H9 (cell line): ENCODE measurements at regions not wholly inside any gene's neighbourhood (a gene's known extent, or its start where the extent isn't known, plus 50 kb on each side); places are given as distances from the start of the nearest gene placed in this dataset.

Experiments used
- DNase-seq: peaks from one replicate; pipeline ENCODE4 v3.0.0-alpha.2; 2017
- H2AFZ ChIP-seq: one replicate; pipeline ENCODE4 v1.6.1; 2013; ENCODE audit warnings: mild to moderate bottlenecking, low read length, control low read depth, moderate library complexity
- H2AK5ac ChIP-seq: 2 replicates; pipeline ENCODE4 v1.6.1; 2013; ENCODE audit warnings: low read length, control low read depth, mixed read lengths; ENCODE audit not compliant: insufficient read length
- H2BK120ac ChIP-seq: one replicate; pipeline ENCODE4 v1.6.1; 2013; ENCODE audit warnings: low read depth, mild to moderate bottlenecking, low read length, control low read depth, inconsistent platforms; ENCODE audit not compliant: poor library complexity, severe bottlenecking
- H2BK12ac ChIP-seq: 2 replicates; pipeline ENCODE4 v1.6.1; 2013; ENCODE audit warnings: low read length, control low read depth, mixed read lengths, low read depth; ENCODE audit not compliant: insufficient read length
- H2BK15ac ChIP-seq: 2 replicates; pipeline ENCODE4 v1.6.1; 2013; ENCODE audit warnings: low read depth, low read length, control low read depth
- H2BK20ac ChIP-seq: one replicate; pipeline ENCODE4 v1.6.1; 2013; ENCODE audit warnings: low read depth, mild to moderate bottlenecking, low read length, control low read depth, inconsistent platforms; ENCODE audit not compliant: poor library complexity, severe bottlenecking
- H2BK5ac ChIP-seq: 2 replicates; pipeline ENCODE4 v1.6.1; 2013; ENCODE audit warnings: low read length, control low read depth, mixed read lengths; ENCODE audit not compliant: insufficient read length
- H3K14ac ChIP-seq: 2 replicates; pipeline ENCODE4 v1.6.1; 2013; ENCODE audit warnings: low read length, control low read depth; ENCODE audit not compliant: insufficient read depth
- H3K18ac ChIP-seq: 2 replicates; pipeline ENCODE4 v1.6.1; 2013; ENCODE audit warnings: low read depth, mild to moderate bottlenecking, mixed read lengths, low read length, control low read depth; ENCODE audit not compliant: insufficient read length
- H3K23ac ChIP-seq: 2 replicates; pipeline ENCODE4 v1.6.1; 2013; ENCODE audit warnings: low read length, control low read depth, mixed read lengths, low read depth; ENCODE audit not compliant: insufficient read length
- H3K23me2 ChIP-seq: 2 replicates; pipeline ENCODE4 v1.6.1; 2013; ENCODE audit warnings: low read depth, mild to moderate bottlenecking, mixed read lengths, low read length, control low read depth; ENCODE audit not compliant: insufficient read length, poor library complexity, severe bottlenecking
- H3K27ac ChIP-seq: 2 replicates; pipeline ENCODE4 v1.5.1; 2013; ENCODE audit warnings: low read length, control low read depth, mixed read lengths, low read depth; ENCODE audit not compliant: insufficient read length
- H3K27me3 ChIP-seq: 2 replicates; pipeline ENCODE4 v1.6.1; 2013; ENCODE audit warnings: low read length, control low read depth, inconsistent platforms; ENCODE audit not compliant: insufficient read depth
- H3K4ac ChIP-seq: 2 replicates; pipeline ENCODE4 v1.6.1; 2013; ENCODE audit warnings: low read depth, mild to moderate bottlenecking, control low read depth, inconsistent platforms, low read length, moderate library complexity
- H3K4me1 ChIP-seq: 2 replicates; pipeline ENCODE4 v1.6.1; 2013; ENCODE audit warnings: low read length, control low read depth, inconsistent platforms; ENCODE audit not compliant: insufficient read depth
- H3K4me2 ChIP-seq: 2 replicates; pipeline ENCODE4 v1.6.1; 2013; ENCODE audit warnings: low read length, control low read depth, mixed read lengths; ENCODE audit not compliant: insufficient read length, insufficient read depth
- H3K56ac ChIP-seq: 2 replicates; pipeline ENCODE4 v1.6.1; 2013; ENCODE audit warnings: low read depth, mild to moderate bottlenecking, mixed read lengths, low read length, control low read depth; ENCODE audit not compliant: insufficient read length
- H3K79me1 ChIP-seq: 2 replicates; pipeline ENCODE4 v1.6.1; 2013; ENCODE audit warnings: low read depth, mild to moderate bottlenecking, moderate library complexity, low read length, control low read depth, inconsistent platforms; ENCODE audit not compliant: insufficient read depth, poor library complexity, severe bottlenecking
- H3K79me2 ChIP-seq: 2 replicates; pipeline ENCODE4 v1.6.1; 2013; ENCODE audit warnings: low read length, control low read depth, inconsistent platforms; ENCODE audit not compliant: insufficient read depth
- H3K9ac ChIP-seq: 2 replicates; pipeline ENCODE4 v1.6.1; 2013; ENCODE audit warnings: low read length, control low read depth, mixed read lengths; ENCODE audit not compliant: insufficient read length; ENCODE audit errors: extremely low read depth
- H3K9me3 ChIP-seq: one replicate; pipeline ENCODE4 v1.6.1; 2013; ENCODE audit warnings: low read depth, low read length, inconsistent platforms; ENCODE audit not compliant: control insufficient read depth
- H3T11ph ChIP-seq: one replicate; pipeline ENCODE4 v1.6.1; 2013; ENCODE audit warnings: mild to moderate bottlenecking, low read length, control low read depth, inconsistent platforms
- H4K20me1 ChIP-seq: one replicate; pipeline ENCODE4 v1.6.1; 2013; ENCODE audit not compliant: control insufficient read depth, insufficient read length, insufficient read depth
- H4K5ac ChIP-seq: 2 replicates; pipeline ENCODE4 v1.6.1; 2013; ENCODE audit warnings: low read depth, mild to moderate bottlenecking, mixed read lengths, low read length, control low read depth; ENCODE audit not compliant: insufficient read length
- H4K8ac ChIP-seq: replicated peaks from 2 replicates; pipeline ENCODE4 v1.6.1; 2013; ENCODE audit warnings: low read length, control low read depth, mixed read lengths, low read depth; ENCODE audit not compliant: insufficient read length
- H4K91ac ChIP-seq: 2 replicates; pipeline ENCODE4 v1.6.1; 2013; ENCODE audit warnings: low read depth, mild to moderate bottlenecking, moderate library complexity, mixed read lengths, low read length, control low read depth; ENCODE audit not compliant: insufficient read length
- H3K27ac Mint-ChIP-seq, 3 experiments: 2 replicates in 2 of 3; 3 replicates in 1 of 3; pipeline ENCODE4 v1.8.0; 2020 to 2021; ENCODE audit warnings: mixed read lengths in 3 of 3, mild to moderate bottlenecking in 1 of 3, moderate library complexity in 1 of 3
- H3K27me3 Mint-ChIP-seq: 2 replicates; pipeline ENCODE4 v1.8.0; 2021; ENCODE audit warnings: low read depth, mild to moderate bottlenecking, moderate library complexity, mixed read lengths
- H3K36me3 Mint-ChIP-seq, 3 experiments: 2 replicates in 2 of 3; 3 replicates in 1 of 3; pipeline ENCODE4 v1.8.0; 2020 to 2021; ENCODE audit warnings: low read depth in 3 of 3, mixed read lengths in 3 of 3; ENCODE audit not compliant: insufficient read depth in 1 of 3
- H3K4me1 Mint-ChIP-seq, 2 experiments: 2 replicates each; pipeline ENCODE4 v1.8.0; 2020; ENCODE audit warnings: mixed read lengths in 2 of 2
- H3K4me3 Mint-ChIP-seq, 2 experiments: 2 replicates in 1 of 2; 3 replicates in 1 of 2; pipeline ENCODE4 v1.8.0; 2020 to 2021; ENCODE audit warnings: mild to moderate bottlenecking in 2 of 2, mixed read lengths in 2 of 2, moderate library complexity in 1 of 2
- H3K9me3 Mint-ChIP-seq, 2 experiments: 2 replicates in 1 of 2; 3 replicates in 1 of 2; pipeline ENCODE4 v1.8.0; 2020; ENCODE audit warnings: mild to moderate bottlenecking in 2 of 2, mixed read lengths in 2 of 2, moderate library complexity in 1 of 2
- CTCF ChIP-seq: fragments of 200-600 bp; sonication (generic); conservative IDR thresholded peaks from 3 replicates; pipeline ENCODE4 v1.8.0; 2021; ENCODE audit warnings: antibody characterized with exemption, mild to moderate bottlenecking
- WGBS: extraction: QIAGEN DNeasy Blood & Tissue Kit; methylation state at CpG from one replicate; pipeline ENCODE4 v1.1.7; 2013; ENCODE audit warnings: missing lambda C conversion rate, low lambda C conversion rate, mixed read lengths; ENCODE audit not compliant: insufficient read length; ENCODE audit errors: extremely low coverage; 5-methylcytosine and 5-hydroxymethylcytosine counted together

GRCh38 chr20:40497899-40498691 lies 190.9 kb downstream of the MAFB start:
- Histone ChIP-seq H3K27me3 (no peaks in the 10 kb centered on the region), H3K23me2 (no peaks in the 10 kb centered on the region), H2BK15ac (no peak overlapping the region), H3T11ph (no peak overlapping the region), H3K4me2 (no peak overlapping the region), H3K4me1 (peaks cover under 1% of the 10 kb centered on the region; the same call in 1 of the 2 replicates), H4K91ac (no peak overlapping the region), H2BK12ac (no peak overlapping the region), H3K9ac (no peak overlapping the region), H3K4ac (no peak overlapping the region), H3K56ac (no peak overlapping the region), H4K5ac (no peak overlapping the region), H3K27ac (no peak overlapping the region), H3K79me2 (no peaks in the 10 kb centered on the region), H2BK120ac (no peak overlapping the region), H3K23ac (no peak overlapping the region), H2BK5ac (no peak overlapping the region), H2BK20ac (no peak overlapping the region), H3K14ac (no peak overlapping the region), H3K9me3 (no peaks in the 10 kb centered on the region), H3K79me1 (no peaks in the 10 kb centered on the region), H2AFZ (no peak overlapping the region), H4K20me1 (no peaks in the 10 kb centered on the region), H2AK5ac (no peak overlapping the region), H4K8ac (no peak overlapping the region), H3K18ac (no peak overlapping the region)
- WGBS, result no CpG with 5 or more reads among the region's 4 CpGs
- Mint-ChIP-seq H3K4me3 (no peak overlapping the region), H3K4me1 (peaks cover 8% of the 10 kb centered on the region in 2 experiments), H3K27me3 (peaks cover 1% of the 10 kb centered on the region; the same call in 1 of the 2 replicates), H3K9me3 (no peaks in the 10 kb centered on the region; a peak in 1 of 5 replicates), H3K36me3 (no peaks in the 10 kb centered on the region), H3K27ac (no peak overlapping the region)
- no peak for TF ChIP-seq CTCF
- no peak for DNase-seq
